GM18508 (cell line): ENCODE measurements at regions not wholly inside any gene's neighbourhood (a gene's known extent, or its start where the extent isn't known, plus 50 kb on each side); places are given as distances from the start of the nearest gene placed in this dataset.

Experiments used
- ATAC-seq: cut with Tn5 transposase; IDR thresholded peaks from one replicate; pipeline ENCODE4 v1.9.1; 2021; ENCODE audit warnings: moderate number of reproducible peaks; ENCODE audit not compliant: insufficient read depth, unreplicated experiment

- no peak for ATAC-seq
Measured at GRCh38 chr12:46503637-46504175, 131.1 kb upstream of the SLC38A2 start.

DNA sequence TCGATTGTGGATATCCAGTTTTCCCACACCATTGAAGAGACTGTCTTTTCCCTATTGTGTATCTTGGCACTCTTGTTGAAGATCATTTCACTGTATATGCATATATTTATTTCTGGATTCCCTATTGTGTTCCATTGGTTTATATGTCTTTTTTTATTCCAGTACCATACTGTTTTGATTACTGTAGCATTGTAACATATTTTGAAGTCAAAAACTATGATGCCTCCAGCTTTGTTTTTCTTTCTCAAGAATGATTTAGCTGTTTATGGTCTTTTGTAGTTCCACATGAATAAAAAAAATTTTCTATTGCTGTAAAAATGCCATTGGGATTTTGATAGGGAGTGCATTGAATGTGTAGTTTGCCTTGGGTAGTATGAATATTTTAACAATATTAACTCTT, 128.1 kb upstream of the SLC38A2 start:
- ATAC-seq: no peak

DNA sequence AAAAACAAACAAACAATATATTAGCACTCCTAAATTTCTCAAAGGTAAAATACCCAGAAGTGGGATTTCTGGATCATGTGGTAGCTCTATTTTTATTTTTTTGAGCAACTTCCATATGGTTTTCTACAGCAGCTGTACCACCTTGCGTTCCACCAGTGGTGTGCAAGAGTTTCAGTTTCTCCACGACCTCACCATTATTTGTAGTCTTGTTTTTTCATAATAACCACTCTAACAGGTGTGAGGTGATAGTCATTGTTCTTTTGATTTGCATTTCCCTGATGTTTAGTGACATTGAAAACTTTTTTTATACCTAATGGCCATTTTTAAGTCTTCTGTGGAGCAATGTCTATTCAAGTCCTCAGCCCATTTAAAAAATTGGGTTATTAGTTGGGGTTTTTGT, 127.3 kb upstream of the SLC38A2 start:
- peak; percentile 80 for ATAC-seq

DNA sequence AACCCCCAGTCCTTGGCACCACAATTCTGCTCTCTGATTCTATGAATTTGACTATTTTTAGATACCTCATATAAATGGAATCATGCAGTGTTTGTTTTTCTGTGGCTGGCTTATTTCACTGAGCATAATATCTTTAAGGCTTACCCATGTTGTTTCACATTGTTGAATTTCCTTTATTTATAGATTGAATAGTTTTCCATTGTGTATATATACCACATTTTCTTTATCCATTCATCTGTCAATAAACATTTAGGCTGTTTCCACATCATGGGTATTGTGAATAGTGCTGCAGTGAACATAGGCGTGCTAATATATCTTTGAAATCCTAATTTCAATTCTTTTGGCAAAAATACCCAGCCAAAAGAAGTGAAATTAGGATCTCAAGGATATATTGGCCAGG, 126.7 kb upstream of the SLC38A2 start:
- ATAC-seq: no peak

DNA sequence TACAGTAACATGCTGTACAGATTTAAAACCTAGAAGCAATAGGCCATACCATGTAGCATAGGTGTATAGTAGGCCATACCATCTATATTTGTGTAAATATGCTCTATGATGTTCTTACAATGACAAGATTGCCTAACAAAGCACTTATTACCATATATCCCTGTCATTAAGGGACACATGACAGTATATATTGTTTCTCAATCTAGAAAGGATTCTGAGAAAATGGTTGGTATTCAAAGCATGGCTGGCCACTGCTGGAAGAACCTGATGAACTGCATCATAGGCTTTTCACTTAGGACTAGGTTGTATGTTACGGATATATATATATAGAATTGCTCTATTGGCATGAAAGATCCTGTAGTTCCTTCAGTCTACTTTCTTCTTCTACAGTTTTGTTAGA, 125.2 kb upstream of the SLC38A2 start:
- ATAC-seq: no peak

- ATAC-seq: no peak
Measured at GRCh38 chr12:46494424-46494823, 121.9 kb upstream of the SLC38A2 start.

GRCh38 chr12:46493834-46494181, 121.2 kb upstream of the SLC38A2 start:
- ATAC-seq: no peak

DNA sequence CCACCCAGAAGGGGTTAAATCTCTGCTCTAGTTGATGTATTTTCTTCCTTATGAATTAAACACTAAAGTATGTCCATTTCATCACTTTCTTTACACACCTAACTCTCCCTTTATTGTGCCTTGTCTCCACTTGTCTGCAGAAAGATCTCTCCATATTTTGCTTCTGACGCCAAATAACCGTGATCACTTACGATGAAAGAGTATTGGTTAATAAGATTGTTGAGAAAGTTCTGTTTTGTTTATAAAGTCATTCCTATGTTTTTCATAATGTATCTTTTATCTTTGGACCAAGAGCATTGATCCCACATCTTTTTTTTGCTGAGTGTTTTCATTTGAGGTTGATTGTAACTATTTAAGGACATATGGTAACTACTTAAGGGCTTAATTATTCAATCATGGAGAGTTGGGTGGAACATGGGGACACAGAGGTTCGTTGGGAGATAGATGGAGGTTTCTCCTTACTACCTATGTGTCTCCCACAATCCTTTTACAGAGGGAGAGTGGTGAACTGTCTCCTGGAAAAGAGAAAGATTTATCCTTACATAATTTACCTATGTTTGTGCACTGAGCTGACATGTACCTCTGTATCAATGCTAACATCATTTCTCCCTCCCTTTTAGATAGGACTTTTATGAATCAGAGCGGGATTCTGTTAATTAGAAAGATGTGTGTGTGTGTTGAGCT, 120.7 kb upstream of the SLC38A2 start:
- ATAC-seq: no peak

- no peak for ATAC-seq
Measured at GRCh38 chr12:46492471-46493085, 120.0 kb upstream of the SLC38A2 start.

DNA sequence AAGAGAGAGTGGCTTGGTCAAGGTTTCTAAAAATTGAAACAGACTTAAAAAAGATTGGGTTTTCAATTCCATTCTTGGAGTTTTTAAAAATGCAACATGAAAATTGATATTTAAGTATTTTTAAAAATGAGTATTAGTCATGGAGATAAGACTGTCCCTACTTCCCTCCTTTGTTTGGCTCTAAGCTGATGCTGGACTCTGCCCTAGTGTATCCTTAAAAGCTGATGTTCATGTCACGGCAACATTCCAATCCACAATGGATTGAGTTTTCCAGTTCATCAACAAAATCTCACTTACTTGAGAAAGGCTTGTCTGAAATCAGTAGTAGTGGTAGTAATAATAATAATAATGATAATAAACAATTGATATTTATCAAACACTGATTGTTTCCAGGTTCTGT, 119.0 kb upstream of the SLC38A2 start:
- no peak for ATAC-seq

DNA sequence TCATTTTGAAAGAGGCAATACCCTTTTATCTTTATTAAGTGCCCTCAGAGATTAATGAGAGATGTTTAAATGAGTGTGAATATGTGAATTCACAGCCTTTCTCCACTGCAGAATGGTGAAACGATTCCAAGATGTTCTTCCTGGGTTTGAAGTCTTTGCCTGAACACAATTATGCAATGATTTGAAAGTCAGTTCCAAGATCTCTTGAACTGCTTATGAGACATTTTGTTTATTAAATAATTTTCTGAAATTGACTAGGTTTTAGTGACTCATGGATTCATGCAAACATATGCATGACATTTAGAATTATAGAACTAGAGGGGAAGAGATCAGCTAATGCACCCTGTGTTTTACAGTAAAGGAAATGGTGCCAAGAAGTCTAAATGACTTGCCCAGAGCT, 118.1 kb upstream of the SLC38A2 start:
- no peak for ATAC-seq

DNA sequence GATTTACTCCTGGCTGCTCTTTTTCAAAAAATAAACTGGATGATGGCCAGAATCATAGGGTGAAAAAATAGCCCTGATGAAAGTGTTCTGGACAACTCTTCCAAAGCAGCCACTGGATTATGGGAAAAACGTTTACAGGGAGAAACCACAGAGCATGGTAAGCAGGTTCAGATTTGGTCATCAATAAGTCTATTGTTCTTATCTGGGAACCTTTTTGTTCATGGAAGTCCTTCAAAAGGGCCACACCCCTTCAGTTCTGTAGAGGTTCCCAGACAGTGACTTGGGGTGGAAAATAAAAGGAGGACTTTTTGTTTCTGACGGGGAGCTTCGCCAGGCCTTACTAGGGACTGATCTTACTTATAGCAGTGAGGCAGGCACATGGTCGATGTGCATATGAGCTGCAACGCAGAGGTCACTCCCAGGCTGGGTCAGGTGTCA, 117.4 kb upstream of the SLC38A2 start:
- no peak for ATAC-seq

DNA sequence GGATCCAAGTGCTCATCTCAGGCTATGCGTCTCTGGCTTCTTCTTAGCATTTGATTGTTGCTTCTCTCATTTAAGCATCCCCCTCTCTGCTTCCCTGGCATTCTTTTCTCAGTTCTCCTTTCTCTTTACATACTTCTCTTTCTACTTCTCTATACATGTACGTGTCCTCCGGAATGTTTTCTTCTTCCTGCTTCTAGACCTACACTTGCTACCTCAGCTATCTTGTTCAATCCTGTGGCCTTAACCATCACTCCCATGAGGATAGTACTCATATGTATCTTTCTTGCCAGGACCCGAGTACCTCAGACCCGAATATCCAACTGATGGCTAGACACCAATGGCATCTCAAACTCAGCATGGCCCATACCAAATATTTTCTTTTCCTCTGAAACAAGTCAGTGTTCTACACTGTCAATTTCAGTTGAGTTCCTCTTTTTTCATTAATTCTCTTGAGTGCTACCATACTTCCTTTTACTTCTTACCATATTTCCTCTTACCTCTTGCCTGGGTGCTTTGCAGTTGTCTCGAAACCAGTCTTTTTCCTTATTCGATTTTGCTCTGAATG, 115.1 kb upstream of the SLC38A2 start:
- ATAC-seq: peak; percentile 69

- ATAC-seq: no peak
Measured at GRCh38 chr12:46486588-46486987, 114.0 kb upstream of the SLC38A2 start.

DNA sequence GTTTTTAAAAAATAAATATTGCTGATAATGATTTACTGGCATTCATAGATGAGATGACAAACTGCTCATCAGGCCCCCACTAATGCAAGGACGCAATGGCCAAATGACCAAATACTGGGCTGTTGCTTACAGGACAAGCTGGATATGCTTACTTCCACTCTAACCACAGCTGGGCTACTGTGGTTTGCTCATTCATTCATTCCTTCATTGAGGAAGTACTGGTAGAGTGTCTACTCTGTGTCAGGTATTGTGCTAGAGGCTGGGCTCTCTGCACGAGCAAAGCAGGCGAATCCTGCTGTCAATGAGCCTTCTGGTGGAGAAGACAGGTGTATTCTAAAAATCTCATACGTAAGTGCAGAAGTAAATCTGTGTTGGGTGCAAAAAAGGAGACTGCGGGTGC, 113.3 kb upstream of the SLC38A2 start:
- no peak for ATAC-seq

- no peak for ATAC-seq
Measured at GRCh38 chr12:46484396-46485061, 112.0 kb upstream of the SLC38A2 start.

- ATAC-seq: no peak
Measured at GRCh38 chr12:46483572-46484395, 111.2 kb upstream of the SLC38A2 start.

DNA sequence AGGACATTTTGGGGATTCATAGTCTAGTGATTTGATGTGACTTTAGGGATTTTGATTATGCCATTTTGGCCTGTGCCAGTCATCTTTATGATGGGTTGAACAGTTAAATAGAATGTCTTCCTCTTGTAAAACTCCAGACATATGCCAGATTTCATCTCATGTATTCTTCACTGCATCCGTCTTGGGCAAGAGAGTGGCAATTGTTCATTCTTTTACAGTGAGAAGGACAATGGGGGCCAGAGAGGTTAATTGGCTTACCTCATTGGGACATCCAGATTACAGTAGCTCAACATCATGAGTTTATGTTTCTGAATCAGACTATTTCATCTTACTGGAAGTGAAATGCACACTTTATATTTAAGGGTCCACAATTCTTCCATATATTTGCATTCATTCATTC, 108.2 kb upstream of the SLC38A2 start:
- ATAC-seq: no peak

GRCh38 chr12:46480316-46480715, 107.7 kb upstream of the SLC38A2 start:
- no peak for ATAC-seq

- ATAC-seq: no peak
Measured at GRCh38 chr12:46478123-46478522, 105.5 kb upstream of the SLC38A2 start.
